Kidney (tissue), 13 donors: ENCODE measurements at regions not wholly inside any gene's neighbourhood (a gene's known extent, or its start where the extent isn't known, plus 50 kb on each side); places are given as distances from the start of the nearest gene placed in this dataset.
"Not testable (repeated sequence)": the region's sequence is repeated elsewhere in the genome, so short reads cannot be mapped to it uniquely, and the experiment has no call there.

Experiments
- DNase-seq, 5 donors: peaks; one replicate each; pipeline ENCODE4 v3.0.0-alpha.2; 2013 to 2020
- FAIRE-seq: peaks from 2 replicates; lab custom pipeline; 2012; peaks lifted over from hg19 to GRCh38; lab: Jason Lieb, UNC
- H3K27ac ChIP-seq, 2 donors: one replicate each; pipeline ENCODE4 v1.7.0; 2013; ENCODE audit warnings: low read depth in 2 of 2, low read length in 2 of 2, inconsistent platforms in 1 of 2
- H3K27me3 ChIP-seq: one replicate; pipeline ENCODE4 v1.7.1; 2013; ENCODE audit warnings: low read length, inconsistent platforms; ENCODE audit not compliant: control insufficient read depth, insufficient read depth
- H3K36me3 ChIP-seq, 3 donors: one replicate each; pipeline versions ENCODE4 v1.7.0 to v1.7.1; 2013; ENCODE audit warnings: low read length in 3 of 3, control low read depth in 1 of 3, inconsistent platforms in 1 of 3; ENCODE audit not compliant: insufficient read depth in 3 of 3, control insufficient read depth in 2 of 3
- H3K4me1 ChIP-seq, 3 donors: one replicate each; pipeline versions ENCODE4 v1.7.0 to v1.7.1; 2013; ENCODE audit warnings: low read length in 3 of 3, inconsistent platforms in 1 of 3, low read depth in 1 of 3; ENCODE audit not compliant: control insufficient read depth in 2 of 3, insufficient read depth in 2 of 3
- H3K4me3 ChIP-seq, 3 donors: one replicate each; pipeline versions ENCODE4 v1.7.0 to v1.8.1; 2013; ENCODE audit warnings: low read length in 3 of 3, control low read depth in 1 of 3, inconsistent platforms in 1 of 3
- H3K9ac ChIP-seq, 3 donors: one replicate each; pipeline versions ENCODE4 v1.7.0 to v1.7.1; 2013; ENCODE audit warnings: low read length in 3 of 3, control low read depth in 1 of 3, inconsistent platforms in 1 of 3
- H3K9me3 ChIP-seq, 3 donors: one replicate each; pipeline versions ENCODE4 v1.7.0 to v1.7.1; 2013; ENCODE audit warnings: low read length in 3 of 3, control low read depth in 1 of 3, inconsistent platforms in 1 of 3; ENCODE audit not compliant: control insufficient read depth in 2 of 3, insufficient read depth in 1 of 3
- intact Hi-C: fragments of 100-400 bp; cut with DNase I; formaldehyde crosslinking; loops from one replicate; pipeline ENCODE4 v1.11.1; 2022
- TF ChIP-seq, protein P1 (sequence below): IDR thresholded peaks from 3 replicates; pipeline ENCODE4 v1.5.1; 2012; ENCODE audit warnings: mild to moderate bottlenecking, moderate library complexity, borderline replicate concordance; ENCODE audit not compliant: insufficient read depth; ENCODE audit errors: extremely low read depth
- donor health status: control.
- donor health status: control.
- donor health status: control.
- donor health status: control.
- donor health status: control.
- donor health status: DM: yes; HTN: yes; CAD: no.
- donor health status: Normal renal cell carcinoma (clear cell type).

DNA sequence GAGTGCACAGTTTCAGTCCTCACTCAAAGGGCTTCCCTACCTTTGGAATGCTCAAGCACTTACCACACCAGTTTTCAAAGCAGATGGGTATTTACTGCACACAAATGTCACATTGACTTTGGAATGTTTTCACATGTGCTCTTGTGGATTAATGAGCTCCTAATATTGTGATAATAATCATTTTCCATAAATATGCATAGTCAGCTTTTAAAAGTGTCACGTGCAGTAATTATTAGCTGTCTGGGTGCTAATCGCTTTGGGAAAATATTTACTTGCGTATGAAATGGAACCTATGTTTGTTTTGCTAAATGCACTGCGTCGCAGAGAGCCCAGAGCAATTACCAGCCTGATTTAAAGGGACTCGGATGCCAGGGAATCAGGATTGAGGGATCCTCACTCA lies 229.3 kb downstream of the SMAD2 start:
- Histone ChIP-seq H3K27ac (no peak overlapping the region), H3K27me3 (no peaks in the 10 kb centered on the region), H3K9me3 (no peaks in the 10 kb centered on the region), H3K36me3 (no peaks in the 10 kb centered on the region), H3K4me3 (no peak overlapping the region), H3K4me1 (no peaks in the 10 kb centered on the region), H3K9ac (no peak overlapping the region)
- no peak for FAIRE-seq
- no peak for DNase-seq
- TF ChIP-seq, protein P1, sequence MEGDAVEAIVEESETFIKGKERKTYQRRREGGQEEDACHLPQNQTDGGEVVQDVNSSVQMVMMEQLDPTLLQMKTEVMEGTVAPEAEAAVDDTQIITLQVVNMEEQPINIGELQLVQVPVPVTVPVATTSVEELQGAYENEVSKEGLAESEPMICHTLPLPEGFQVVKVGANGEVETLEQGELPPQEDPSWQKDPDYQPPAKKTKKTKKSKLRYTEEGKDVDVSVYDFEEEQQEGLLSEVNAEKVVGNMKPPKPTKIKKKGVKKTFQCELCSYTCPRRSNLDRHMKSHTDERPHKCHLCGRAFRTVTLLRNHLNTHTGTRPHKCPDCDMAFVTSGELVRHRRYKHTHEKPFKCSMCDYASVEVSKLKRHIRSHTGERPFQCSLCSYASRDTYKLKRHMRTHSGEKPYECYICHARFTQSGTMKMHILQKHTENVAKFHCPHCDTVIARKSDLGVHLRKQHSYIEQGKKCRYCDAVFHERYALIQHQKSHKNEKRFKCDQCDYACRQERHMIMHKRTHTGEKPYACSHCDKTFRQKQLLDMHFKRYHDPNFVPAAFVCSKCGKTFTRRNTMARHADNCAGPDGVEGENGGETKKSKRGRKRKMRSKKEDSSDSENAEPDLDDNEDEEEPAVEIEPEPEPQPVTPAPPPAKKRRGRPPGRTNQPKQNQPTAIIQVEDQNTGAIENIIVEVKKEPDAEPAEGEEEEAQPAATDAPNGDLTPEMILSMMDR, result no peak
- intact Hi-C loops, result no loop called here

DNA sequence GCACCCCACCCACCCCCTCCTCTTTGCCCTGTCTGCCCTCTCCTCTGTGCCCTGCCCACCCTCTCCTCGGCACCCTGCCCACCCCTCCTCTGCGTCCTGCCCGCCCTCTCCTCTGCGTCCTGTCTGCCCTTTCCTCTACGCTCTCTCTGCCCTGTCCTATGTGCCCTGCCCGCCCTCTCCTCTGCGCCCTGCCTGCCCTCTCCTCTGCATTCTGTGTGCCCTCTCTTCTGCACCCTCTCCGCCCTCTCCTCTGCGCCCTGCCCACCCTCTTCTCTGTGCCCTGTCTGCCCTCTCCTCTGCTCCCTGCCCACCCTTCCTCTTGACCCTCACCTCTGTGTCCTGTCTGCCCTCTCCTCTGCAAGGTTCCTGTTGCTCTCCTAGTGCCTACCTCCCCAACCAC lies 233.6 kb downstream of the SMAD2 start:
- FAIRE-seq (no peak), DNase-seq (no peak)
- H3K4me3 ChIP-seq, result no peak overlapping the region
- H3K9ac ChIP-seq, result no peak overlapping the region
- intact Hi-C loops, result no loop called here
- no peaks in the 10 kb centered on the region for H3K27me3 ChIP-seq
- H3K9me3 ChIP-seq, result no peaks in the 10 kb centered on the region
- no peaks in the 10 kb centered on the region for H3K4me1 ChIP-seq
- TF ChIP-seq, protein P1, result no peak
- H3K36me3 ChIP-seq, result no peaks in the 10 kb centered on the region
- H3K27ac ChIP-seq, result no peak overlapping the region

DNA sequence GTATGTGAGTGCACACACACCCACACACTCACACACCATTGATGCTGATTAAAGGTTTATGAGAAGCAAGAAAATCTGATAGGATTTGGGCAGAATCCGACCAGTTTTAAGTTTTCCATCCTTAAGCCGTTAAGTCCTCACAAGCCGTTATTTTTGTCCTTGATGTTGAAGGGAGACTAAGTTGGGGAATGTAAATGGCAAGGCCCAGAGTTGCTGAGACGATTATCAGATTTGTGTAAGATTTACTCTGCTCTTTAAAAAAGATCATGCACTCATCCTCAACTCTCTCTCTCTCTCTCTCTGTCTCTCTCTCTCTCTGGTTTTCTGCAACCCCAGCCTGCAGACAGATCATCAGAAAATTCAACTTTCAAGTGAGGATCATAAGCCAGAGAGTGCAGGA lies 238.8 kb downstream of the SMAD2 start:
- H3K4me1 ChIP-seq, result no peaks in the 10 kb centered on the region
- H3K9me3 ChIP-seq, result no peaks in the 10 kb centered on the region
- H3K9ac ChIP-seq, result no peak overlapping the region
- DNase-seq, result no peak
- TF ChIP-seq, protein P1, result no peak
- H3K4me3 ChIP-seq, result no peak overlapping the region
- no peak overlapping the region for H3K27ac ChIP-seq
- no peaks in the 10 kb centered on the region for H3K27me3 ChIP-seq
- FAIRE-seq, result no peak
- no peaks in the 10 kb centered on the region for H3K36me3 ChIP-seq
- intact Hi-C loops, result no loop called here

DNA sequence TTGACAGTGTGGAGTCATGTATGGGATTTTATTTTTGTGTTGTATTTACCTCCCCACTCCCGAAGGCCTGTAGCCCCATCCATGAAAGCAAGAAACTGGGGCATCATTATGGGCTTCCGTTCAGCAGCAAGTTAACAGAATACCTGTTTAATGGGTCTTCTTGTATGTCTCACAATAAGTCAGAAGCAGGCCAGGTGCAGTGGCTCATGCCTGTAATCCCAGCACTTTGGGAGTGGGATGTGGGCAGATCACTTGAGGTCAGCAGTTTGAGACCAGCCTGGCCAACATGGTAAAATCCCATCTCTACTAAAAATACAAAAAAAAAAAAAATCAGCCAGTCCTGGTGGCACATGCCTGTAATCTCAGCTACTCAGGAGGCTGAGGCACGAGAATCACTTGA lies 239.7 kb downstream of the SMAD2 start:
- H3K4me3 ChIP-seq, DNase-seq, H3K9me3 ChIP-seq, H3K27me3 ChIP-seq, FAIRE-seq, intact Hi-C loops, H3K27ac ChIP-seq, H3K36me3 ChIP-seq, H3K9ac ChIP-seq, H3K4me1 ChIP-seq: not testable (repeated sequence)
